Liver (tissue), 2 donors: ENCODE measurements at regions not wholly inside any gene's neighbourhood (a gene's known extent, or its start where the extent isn't known, plus 50 kb on each side); places are given as distances from the start of the nearest gene placed in this dataset.

Experiments
- CTCF ChIP-seq: fragments of 150-350 bp; IDR thresholded peaks from 2 replicates; pipeline ENCODE4 v1.5.1; 2017; ENCODE audit warnings: improper control_type of control experiment, low read depth, low read length; ENCODE audit not compliant: missing input control
- MAX ChIP-seq: IDR thresholded peaks from 2 replicates; pipeline ENCODE4 v1.6.1; 2016; ENCODE audit warnings: antibody characterized with exemption
- donor health status: healthy.

- no peak for TF ChIP-seq CTCF
- no peak for TF ChIP-seq MAX
Observed at GRCh38 chr11:15697437-15698236, 582.9 kb downstream of the INSC start.
